ENCODE measurements at regions not wholly inside any gene's neighbourhood (a gene's known extent, or its start where the extent isn't known, plus 50 kb on each side); places are given as distances from the start of the nearest gene placed in this dataset.

DNA sequence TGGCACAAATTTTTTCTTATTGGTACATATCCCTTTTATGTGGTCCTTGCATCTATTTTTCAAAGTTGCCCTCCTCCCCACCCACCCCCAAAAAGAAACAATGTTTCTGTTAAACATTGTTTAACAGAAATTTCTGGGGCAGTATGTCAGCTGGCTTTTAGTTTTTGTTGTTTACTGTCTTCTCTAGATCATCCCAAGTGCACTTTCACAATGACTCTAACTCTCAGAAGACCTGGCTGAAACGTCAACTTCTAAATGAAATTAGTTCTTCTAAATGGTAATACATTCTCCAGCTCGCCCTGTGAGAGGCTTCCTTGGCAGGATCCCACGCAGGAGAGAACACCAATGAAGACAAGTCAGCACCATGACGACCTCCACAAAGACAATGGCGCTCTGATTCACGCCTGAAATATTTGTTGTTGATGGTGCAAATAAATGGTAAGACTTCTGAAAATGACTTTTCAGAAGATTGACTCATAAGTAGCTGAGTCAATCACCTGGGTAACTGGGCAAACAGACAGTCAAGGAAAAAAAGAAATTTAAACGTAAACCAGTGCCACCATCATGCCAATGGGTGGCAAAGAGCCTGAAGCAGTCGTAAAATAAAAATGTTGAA lies 293.7 kb downstream of the FZD1 start:
- TF ChIP-seq, protein P1, sequence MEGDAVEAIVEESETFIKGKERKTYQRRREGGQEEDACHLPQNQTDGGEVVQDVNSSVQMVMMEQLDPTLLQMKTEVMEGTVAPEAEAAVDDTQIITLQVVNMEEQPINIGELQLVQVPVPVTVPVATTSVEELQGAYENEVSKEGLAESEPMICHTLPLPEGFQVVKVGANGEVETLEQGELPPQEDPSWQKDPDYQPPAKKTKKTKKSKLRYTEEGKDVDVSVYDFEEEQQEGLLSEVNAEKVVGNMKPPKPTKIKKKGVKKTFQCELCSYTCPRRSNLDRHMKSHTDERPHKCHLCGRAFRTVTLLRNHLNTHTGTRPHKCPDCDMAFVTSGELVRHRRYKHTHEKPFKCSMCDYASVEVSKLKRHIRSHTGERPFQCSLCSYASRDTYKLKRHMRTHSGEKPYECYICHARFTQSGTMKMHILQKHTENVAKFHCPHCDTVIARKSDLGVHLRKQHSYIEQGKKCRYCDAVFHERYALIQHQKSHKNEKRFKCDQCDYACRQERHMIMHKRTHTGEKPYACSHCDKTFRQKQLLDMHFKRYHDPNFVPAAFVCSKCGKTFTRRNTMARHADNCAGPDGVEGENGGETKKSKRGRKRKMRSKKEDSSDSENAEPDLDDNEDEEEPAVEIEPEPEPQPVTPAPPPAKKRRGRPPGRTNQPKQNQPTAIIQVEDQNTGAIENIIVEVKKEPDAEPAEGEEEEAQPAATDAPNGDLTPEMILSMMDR (IDR thresholded peaks at IDR 0.05), result no peak
- no peak for TF ChIP-seq ZFX (IDR thresholded peaks at IDR 0.05; ENCODE audit: borderline replicate concordance)
- H3K27ac ChIP-seq, result no peak overlapping the region

DNA sequence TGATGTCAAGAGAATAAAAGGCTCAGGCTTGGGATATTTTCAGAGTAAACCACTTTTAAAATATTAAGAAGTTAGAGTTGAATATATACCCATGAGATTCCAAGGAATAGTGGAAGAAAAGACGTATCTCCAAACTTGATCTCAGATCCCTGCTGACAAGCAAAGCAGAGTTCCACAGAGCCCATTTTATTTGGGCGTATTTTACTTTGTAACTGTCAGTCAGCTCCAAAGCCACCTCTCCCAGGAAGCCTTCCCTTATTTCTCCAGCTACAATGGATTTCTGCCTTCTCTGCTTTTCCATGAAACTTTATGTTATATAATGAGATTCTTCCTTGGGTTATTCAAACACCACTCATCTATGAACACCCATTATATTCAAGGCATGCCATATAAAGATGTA lies 295.7 kb downstream of the FZD1 start:
- H3K27ac ChIP-seq, result no peak overlapping the region
- TF ChIP-seq, protein P1 (IDR thresholded peaks at IDR 0.05), result no peak
- TF ChIP-seq ZFX (IDR thresholded peaks at IDR 0.05; ENCODE audit: borderline replicate concordance), result no peak

DNA sequence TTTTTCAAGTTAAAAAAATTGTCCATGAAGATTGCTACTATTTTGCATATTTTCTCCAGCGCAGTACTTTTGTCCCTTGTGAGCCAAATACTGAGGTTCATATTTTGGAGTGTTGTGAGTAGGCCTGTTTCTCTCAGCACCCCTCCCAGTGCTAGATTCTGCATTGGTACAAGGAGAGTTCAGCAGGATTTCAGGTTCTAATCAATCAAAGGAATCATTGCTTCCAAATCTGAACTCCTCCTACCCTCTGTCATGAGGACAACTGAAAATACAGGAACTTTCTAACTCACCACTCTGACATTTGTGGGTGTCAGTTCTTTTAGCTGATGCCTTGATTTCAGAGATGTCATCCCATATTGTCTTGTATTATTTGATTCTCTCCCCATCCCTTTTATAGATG lies 299.9 kb downstream of the FZD1 start:
- TF ChIP-seq ZFX (IDR thresholded peaks at IDR 0.05; ENCODE audit: borderline replicate concordance), result no peak
- TF ChIP-seq, protein P1 (IDR thresholded peaks at IDR 0.05), result no peak
- no peak overlapping the region for H3K27ac ChIP-seq

DNA sequence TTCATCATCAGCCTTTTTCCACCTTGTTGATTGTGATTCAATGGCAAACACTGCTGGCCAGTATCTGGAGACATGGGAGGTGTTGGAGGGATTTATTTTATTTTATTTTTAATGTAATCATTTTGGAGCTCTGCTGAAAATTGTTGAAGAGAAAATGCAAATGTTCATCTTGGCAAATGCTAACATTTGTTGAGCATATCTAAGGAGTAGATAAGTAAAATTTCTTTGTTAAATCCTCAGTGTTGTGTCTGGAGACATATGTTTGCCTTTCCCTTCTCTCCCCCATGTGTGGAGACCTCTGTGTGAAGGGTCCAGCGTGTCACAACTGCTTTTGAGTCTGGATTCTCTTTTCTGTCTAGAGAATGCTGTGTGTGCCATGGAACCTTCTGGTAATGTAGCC lies 300.3 kb downstream of the FZD1 start:
- H3K27ac ChIP-seq, result peak overlapping the region; percentile 88; the same call in 1 of the 2 replicates
- no peak for TF ChIP-seq ZFX (IDR thresholded peaks at IDR 0.05; ENCODE audit: borderline replicate concordance)
- TF ChIP-seq, protein P1 (IDR thresholded peaks at IDR 0.05), result no peak

DNA sequence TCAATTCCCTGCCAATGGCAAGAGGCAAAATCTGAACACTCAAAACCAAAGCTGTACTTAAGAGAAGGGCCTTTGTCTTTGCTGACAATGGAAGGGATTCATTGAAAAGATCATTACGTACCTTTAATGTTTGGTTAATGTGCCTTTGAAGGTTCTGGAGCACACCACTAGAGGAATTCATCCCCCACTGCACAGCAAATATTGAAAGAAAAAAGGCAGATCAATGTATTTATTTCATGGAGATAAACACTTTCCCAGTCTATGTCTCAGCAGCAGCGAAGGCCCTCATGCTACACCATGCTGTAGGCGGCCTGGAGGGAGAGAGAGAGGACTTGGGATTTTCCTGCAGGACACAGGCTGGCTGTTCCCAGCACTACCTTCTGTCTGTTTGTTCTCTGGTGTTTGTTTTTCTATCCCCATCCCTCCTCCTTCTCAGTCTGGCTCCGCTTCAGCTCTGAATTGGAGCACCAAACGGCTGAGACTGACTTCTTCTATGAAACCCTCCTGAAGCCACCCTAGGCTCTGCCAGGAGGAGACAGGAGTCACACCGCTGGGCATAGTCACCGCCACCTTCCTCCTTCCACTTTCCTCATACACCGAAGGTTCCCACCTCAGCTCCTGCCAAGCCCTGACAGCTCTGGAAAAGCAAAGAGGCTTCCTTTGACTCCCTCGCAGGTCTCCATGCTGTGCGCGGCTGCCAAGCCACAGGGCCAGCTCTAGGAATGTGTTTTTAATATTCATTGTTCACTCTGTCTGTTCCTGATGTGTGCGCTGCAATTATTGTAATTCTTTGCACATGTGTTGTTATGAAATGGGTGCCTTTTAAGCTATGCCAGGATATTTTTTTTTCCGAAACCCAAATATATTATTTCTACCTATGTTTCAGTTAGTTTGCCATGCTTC lies 301.5 kb downstream of the FZD1 start:
- TF ChIP-seq ZFX (IDR thresholded peaks at IDR 0.05; ENCODE audit: borderline replicate concordance), result no peak
- TF ChIP-seq, protein P1 (IDR thresholded peaks at IDR 0.05), result 0 out of 2 replicates have a peak, but pooled peaks have one; percentile 14
- H3K27ac ChIP-seq, result peak overlapping the region; percentile 88

DNA sequence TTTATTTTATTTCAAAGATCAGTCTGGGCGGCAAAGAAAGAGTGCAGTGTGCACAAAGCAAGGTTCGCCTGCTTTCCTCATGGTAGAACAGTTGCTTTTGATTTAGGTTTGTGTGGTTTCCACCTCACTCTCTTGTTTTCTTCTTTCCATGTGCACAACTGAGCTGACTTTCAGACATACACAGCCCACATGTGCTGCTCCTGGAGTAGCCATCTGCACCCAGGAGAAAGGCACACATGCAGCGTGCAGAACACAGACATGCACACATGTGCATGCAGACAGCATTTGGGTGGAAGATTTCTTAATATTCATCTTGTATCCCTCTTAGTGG lies 302.1 kb downstream of the FZD1 start:
- peak overlapping the region; percentile 88 for H3K27ac ChIP-seq
- no peak for TF ChIP-seq ZFX (IDR thresholded peaks at IDR 0.05; ENCODE audit: borderline replicate concordance)
- TF ChIP-seq, protein P1 (IDR thresholded peaks at IDR 0.05), result no peak

Data from 22Rv1 (cell line).